ENCODE measurements at regions not wholly inside any gene's neighbourhood (a gene's known extent, or its start where the extent isn't known, plus 50 kb on each side); places are given as distances from the start of the nearest gene placed in this dataset.

GRCh38 chr2:120832296-120833070 lies 96.8 kb downstream of the GLI2 start:
- Histone ChIP-seq H3K4me3 (no peak overlapping the region), H3K27me3 (no peaks in the 10 kb centered on the region), H3K4me1 (peaks cover 0 to 4% (median 0%) of the 10 kb centered on the region in 4 donors), H3K36me3 (no peaks in the 10 kb centered on the region), H3K9me3 (no peaks in the 10 kb centered on the region), H3K27ac (no peak overlapping the region)
- in situ Hi-C loops (cut with MboI; ENCODE audit: low pct_ligation_motif_present in 1 of 4, low pct_unique_long_range_greater_than_20kb in 1 of 4, low sequenced_read_pairs in 3 of 4) (no loop called here), intact Hi-C loops (cut with DNase I; ENCODE audit: low total_unique reads) (no loop called here)
- 80 to 89% methylated on average over 1 to 11 of the region's 11 CpGs for WGBS, 2 donors (ENCODE audit: low coverage in 1 of 2)
- TF ChIP-seq CTCF (IDR thresholded peaks at IDR 0.05) (no peak), POLR2A (IDR thresholded peaks at IDR 0.05) (no peak), POLR2AphosphoS5 (IDR thresholded peaks at IDR 0.05) (no peak), EP300 (IDR thresholded peaks at IDR 0.05; ENCODE audit: low read depth) (no peak)
- no peak for DNase-seq

DNA sequence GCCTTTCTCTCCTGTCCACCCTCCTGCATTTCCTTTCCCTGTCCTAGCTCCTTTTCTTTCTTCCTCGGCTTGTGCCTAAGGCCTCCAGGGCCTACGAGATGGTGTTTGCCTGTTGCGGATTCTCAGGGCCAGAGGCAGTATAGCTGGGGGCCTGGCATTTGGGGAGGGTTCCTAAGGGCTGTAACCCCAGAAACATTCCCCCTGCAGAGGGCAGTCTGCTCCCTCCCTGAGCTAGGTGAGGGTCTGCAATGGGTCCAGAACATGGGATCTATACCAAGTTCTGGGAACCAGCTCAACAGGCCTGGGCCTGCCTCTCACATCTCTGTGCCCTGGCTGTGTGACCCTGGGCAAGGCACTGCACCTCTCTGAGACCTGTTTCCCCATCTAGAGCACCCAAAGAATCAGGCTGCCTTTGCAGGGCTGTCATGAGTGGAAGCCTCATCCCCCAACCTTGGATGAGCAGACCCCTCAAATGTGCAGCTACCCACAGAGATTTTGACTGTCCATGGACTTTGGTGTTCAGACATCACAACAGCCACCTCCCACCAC lies 97.5 kb downstream of the GLI2 start:
- H3K27ac ChIP-seq, result no peak overlapping the region
- H3K36me3 ChIP-seq, result no peaks in the 10 kb centered on the region
- TF ChIP-seq CTCF (IDR thresholded peaks at IDR 0.05), result no peak
- no peak for TF ChIP-seq POLR2AphosphoS5 (IDR thresholded peaks at IDR 0.05)
- TF ChIP-seq POLR2A (IDR thresholded peaks at IDR 0.05), result no peak
- TF ChIP-seq EP300 (IDR thresholded peaks at IDR 0.05; ENCODE audit: low read depth), result no peak
- no peaks in the 10 kb centered on the region for H3K9me3 ChIP-seq
- WGBS, 2 donors (ENCODE audit: low coverage in 1 of 2), result 88% methylated on average over 3 of the region's 3 CpGs; no CpG with 5 or more reads in 1 of the 2 donors
- no peak overlapping the region for H3K4me3 ChIP-seq
- DNase-seq, result no peak
- H3K27me3 ChIP-seq, result no peaks in the 10 kb centered on the region
- in situ Hi-C loops (cut with MboI; ENCODE audit: low pct_ligation_motif_present in 1 of 4, low pct_unique_long_range_greater_than_20kb in 1 of 4, low sequenced_read_pairs in 3 of 4) (no loop called here), intact Hi-C loops (cut with DNase I; ENCODE audit: low total_unique reads) (no loop called here)
- H3K4me1 ChIP-seq, result peaks cover 0 to 4% (median 0%) of the 10 kb centered on the region in 4 donors

- Histone ChIP-seq H3K4me3 (no peak overlapping the region), H3K27ac (no peak overlapping the region), H3K27me3 (no peaks in the 10 kb centered on the region), H3K36me3 (no peaks in the 10 kb centered on the region), H3K9me3 (no peaks in the 10 kb centered on the region), H3K4me1 (peaks cover 0 to 4% (median 0%) of the 10 kb centered on the region in 4 donors)
- DNase-seq, result no peak
- intact Hi-C loops (cut with DNase I; ENCODE audit: low total_unique reads), result no loop called here
- no peak for TF ChIP-seq EP300 (IDR thresholded peaks at IDR 0.05; ENCODE audit: low read depth)
- no peak for TF ChIP-seq CTCF (IDR thresholded peaks at IDR 0.05)
- no peak for TF ChIP-seq POLR2AphosphoS5 (IDR thresholded peaks at IDR 0.05)
- TF ChIP-seq POLR2A (IDR thresholded peaks at IDR 0.05), result no peak
- 80 to 93% methylated on average over 1 to 3 of the region's 3 CpGs for WGBS, 2 donors (ENCODE audit: low coverage in 1 of 2)
- in situ Hi-C loops (cut with MboI; ENCODE audit: low pct_ligation_motif_present in 1 of 4, low pct_unique_long_range_greater_than_20kb in 1 of 4, low sequenced_read_pairs in 3 of 4), result no loop called here
Measured at GRCh38 chr2:120834206-120834605, 98.5 kb downstream of the GLI2 start.

DNA sequence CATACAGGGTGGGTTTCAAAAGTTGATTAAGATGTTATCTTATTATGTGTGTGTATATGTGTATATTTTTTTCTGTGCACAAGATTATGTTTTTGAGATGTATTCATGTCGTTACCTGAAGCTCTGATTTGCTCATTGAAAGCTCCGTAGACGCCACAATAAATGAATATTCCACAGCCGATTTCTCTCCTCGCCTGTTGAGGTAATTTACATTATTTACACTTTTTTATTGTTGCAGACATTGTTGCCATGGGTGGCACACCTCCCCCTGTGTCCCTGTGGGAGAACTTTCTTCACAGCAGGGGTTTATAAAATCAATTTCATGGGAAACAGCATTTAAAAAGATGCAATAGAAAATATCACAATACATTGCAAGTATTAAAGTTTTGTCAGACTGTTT lies 100.6 kb downstream of the GLI2 start:
- in situ Hi-C loops (cut with MboI; ENCODE audit: low pct_ligation_motif_present in 1 of 4, low pct_unique_long_range_greater_than_20kb in 1 of 4, low sequenced_read_pairs in 3 of 4) (no loop called here), intact Hi-C loops (cut with DNase I; ENCODE audit: low total_unique reads) (loop anchor here (2.0 kb wide), 1 partner anchor 79 kb away; no protein-coding TSS in a partner anchor)
- Histone ChIP-seq H3K27ac (no peak overlapping the region), H3K4me1 (no peaks in the 10 kb centered on the region), H3K27me3 (no peaks in the 10 kb centered on the region), H3K36me3 (no peaks in the 10 kb centered on the region), H3K4me3 (no peak overlapping the region), H3K9me3 (no peaks in the 10 kb centered on the region)
- no peak for DNase-seq
- 51 to 64% methylated on average over 5 of the region's 5 CpGs for WGBS, 2 donors (ENCODE audit: low coverage in 1 of 2)
- no peak for TF ChIP-seq POLR2AphosphoS5 (IDR thresholded peaks at IDR 0.05)
- TF ChIP-seq EP300 (IDR thresholded peaks at IDR 0.05; ENCODE audit: low read depth), result no peak
- TF ChIP-seq POLR2A (IDR thresholded peaks at IDR 0.05), result no peak
- TF ChIP-seq CTCF (IDR thresholded peaks at IDR 0.05), result no peak
